ENCODE measurements at regions not wholly inside any gene's neighbourhood (a gene's known extent, or its start where the extent isn't known, plus 50 kb on each side); places are given as distances from the start of the nearest gene placed in this dataset.
"Not testable (repeated sequence)": the region's sequence is repeated elsewhere in the genome, so short reads cannot be mapped to it uniquely, and the experiment has no call there.

DNA sequence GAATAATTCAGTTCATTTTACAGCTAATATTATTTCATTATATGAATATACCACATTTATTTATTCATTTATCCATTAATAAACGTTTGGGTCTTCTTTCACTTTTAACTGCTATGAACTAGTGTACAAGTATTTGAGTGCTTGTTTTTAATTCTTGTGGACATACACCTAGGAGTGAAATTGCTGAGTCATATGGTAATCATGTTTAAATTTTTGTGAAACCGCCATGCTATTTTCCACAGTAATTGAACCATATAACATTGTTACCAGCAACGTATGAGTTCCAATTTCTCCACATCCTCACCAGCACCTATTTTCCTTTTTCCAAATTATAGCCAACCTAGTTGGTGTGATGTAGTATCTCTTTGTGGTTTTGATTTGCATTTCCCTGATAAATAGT lies 388.2 kb downstream of the MAGEE1 start:
- H3K36me3 ChIP-seq (ENCODE audit: control insufficient read depth, insufficient read depth, low read length) = no peaks in the 10 kb centered on the region
- POLR2A ChIA-PET (ENCODE audit: unreplicated experiment) = no interaction called here
- H3K4ac ChIP-seq (ENCODE audit: low read depth, low read length) = no peak overlapping the region
- in situ Hi-C loops (cut with MboI; ENCODE audit: low sequenced_read_pairs) = no loop called here
- H3K4me3 ChIP-seq (ENCODE audit: insufficient read depth, low read depth, low read length) = no peak overlapping the region
- no peaks in the 10 kb centered on the region for H3K9me3 ChIP-seq (ENCODE audit: control insufficient read depth, insufficient read depth, low read length)
- no peaks in the 10 kb centered on the region for H4K20me1 ChIP-seq (ENCODE audit: insufficient read depth, low read length)
- dilution Hi-C loops (cut with HindIII; ENCODE audit: low sequenced_read_pairs, unreplicated experiment) = no loop called here
- no peak overlapping the region for H2BK20ac ChIP-seq (ENCODE audit: low read depth, low read length)
- CTCF ChIA-PET = no interaction called here
- H3K27me3 ChIP-seq (ENCODE audit: control insufficient read depth, insufficient read depth, low read length) = no peaks in the 10 kb centered on the region
- H4K5ac ChIP-seq (ENCODE audit: low read depth, low read length) = no peak overlapping the region
- no peak overlapping the region for H3K23ac ChIP-seq (ENCODE audit: low read depth, low read length)
- H2AK5ac ChIP-seq (ENCODE audit: low read depth, low read length) = no peak overlapping the region
- H4K91ac ChIP-seq (ENCODE audit: insufficient read depth, low read depth, low read length) = no peak overlapping the region
- H3K9ac ChIP-seq (ENCODE audit: low read depth, low read length) = no peak overlapping the region
- no peaks in the 10 kb centered on the region for H3K79me1 ChIP-seq (ENCODE audit: low read depth in 1 of 2, low read length in 2 of 2)
- no CpG with 5 or more reads among the region's 3 CpGs for WGBS, 2 experiments (ENCODE audit: extremely low coverage in 2 of 2, insufficient read length in 1 of 2)
- H3K4me2 ChIP-seq (ENCODE audit: low read depth, low read length) = no peak overlapping the region
- intact Hi-C loops (cut with micrococcal nuclease) = no loop called here
- H3K4me1 ChIP-seq (ENCODE audit: control insufficient read depth, insufficient read depth, low read length) = no peaks in the 10 kb centered on the region
- no peak overlapping the region for H2BK120ac ChIP-seq (ENCODE audit: low read depth, low read length)
- ATAC-seq (ENCODE audit: low read depth) (no peak), DNase-seq (no peak)
- H4K8ac ChIP-seq (ENCODE audit: low read depth in 2 of 2, low read length in 2 of 2) = no peak overlapping the region
- H2AK9ac ChIP-seq (replicated peaks; ENCODE audit: low read depth, low read length, poor library complexity) = no peak overlapping the region
- H3K56ac ChIP-seq (ENCODE audit: extremely low read depth, insufficient read depth, low read length) = no peak overlapping the region
- H2AFZ ChIP-seq (replicated peaks; ENCODE audit: low read length, poor library complexity) = no peak overlapping the region
- H3K14ac ChIP-seq (replicated peaks; ENCODE audit: low read depth, low read length) = no peak overlapping the region
- no peak overlapping the region for H3K27ac ChIP-seq (ENCODE audit: insufficient read depth, low read length)
- no peak overlapping the region for H2BK5ac ChIP-seq (ENCODE audit: low read depth, low read length, poor library complexity, severe bottlenecking)
- no peak for TF ChIP-seq BHLHE40 (IDR thresholded peaks at IDR 0.05; ENCODE audit: low read depth, low read length)
- TF ChIP-seq MAFK (IDR thresholded peaks at IDR 0.05; ENCODE audit: low read depth, low read length) = peak; percentile 41; the same call in 1 of the 2 replicates
- TF ChIP-seq NFE2L2 (IDR thresholded peaks at IDR 0.05; ENCODE audit: low read depth, low read length) = peak; percentile 79
- no peaks in the 10 kb centered on the region for H3K9me1 ChIP-seq (ENCODE audit: insufficient read depth, low read length)
- no peak overlapping the region for H3K18ac ChIP-seq (ENCODE audit: low read depth, low read length)
- H2BK15ac ChIP-seq (ENCODE audit: low read depth, low read length) = no peak overlapping the region
- BruUV-seq (replicated peaks) = no TSS peak

DNA sequence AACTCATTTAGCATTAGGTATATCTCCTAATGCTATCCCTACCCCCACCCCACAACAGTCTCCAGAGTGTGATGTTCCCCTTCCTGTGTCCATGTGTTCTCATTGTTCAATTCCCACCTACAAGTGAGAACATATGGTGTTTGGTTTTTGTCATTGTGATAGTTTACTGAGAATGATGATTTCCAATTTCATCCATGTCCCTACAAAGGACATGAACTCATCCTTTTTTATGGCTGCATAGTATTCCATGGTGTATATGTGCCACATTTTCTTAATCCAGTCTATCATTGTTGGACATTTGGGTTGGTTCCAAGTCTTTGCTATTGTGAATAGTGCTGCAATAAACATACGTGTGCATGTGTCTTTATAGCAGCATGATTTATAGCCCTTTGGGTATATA lies 389.8 kb downstream of the MAGEE1 start:
- H2BK120ac ChIP-seq (ENCODE audit: low read depth, low read length); H3K4ac ChIP-seq (ENCODE audit: low read depth, low read length); ATAC-seq (ENCODE audit: low read depth); H2BK5ac ChIP-seq (ENCODE audit: low read depth, low read length, poor library complexity, severe bottlenecking); H3K9ac ChIP-seq (ENCODE audit: low read depth, low read length); H3K4me3 ChIP-seq (ENCODE audit: insufficient read depth, low read depth, low read length); H3K27me3 ChIP-seq (ENCODE audit: control insufficient read depth, insufficient read depth, low read length); H4K20me1 ChIP-seq (ENCODE audit: insufficient read depth, low read length); DNase-seq; H3K18ac ChIP-seq (ENCODE audit: low read depth, low read length); H2BK15ac ChIP-seq (ENCODE audit: low read depth, low read length); H3K23ac ChIP-seq (ENCODE audit: low read depth, low read length); intact Hi-C loops (cut with micrococcal nuclease); H3K9me3 ChIP-seq (ENCODE audit: control insufficient read depth, insufficient read depth, low read length); H3K14ac ChIP-seq (replicated peaks; ENCODE audit: low read depth, low read length); H3K56ac ChIP-seq (ENCODE audit: extremely low read depth, insufficient read depth, low read length); CTCF ChIA-PET; H2BK20ac ChIP-seq (ENCODE audit: low read depth, low read length); POLR2A ChIA-PET (ENCODE audit: unreplicated experiment); H4K91ac ChIP-seq (ENCODE audit: insufficient read depth, low read depth, low read length); H4K8ac ChIP-seq (ENCODE audit: low read depth in 2 of 2, low read length in 2 of 2); H2AK9ac ChIP-seq (replicated peaks; ENCODE audit: low read depth, low read length, poor library complexity); H4K5ac ChIP-seq (ENCODE audit: low read depth, low read length); H3K36me3 ChIP-seq (ENCODE audit: control insufficient read depth, insufficient read depth, low read length); H2AK5ac ChIP-seq (ENCODE audit: low read depth, low read length); H2AFZ ChIP-seq (replicated peaks; ENCODE audit: low read length, poor library complexity); dilution Hi-C loops (cut with HindIII; ENCODE audit: low sequenced_read_pairs, unreplicated experiment); BruUV-seq (replicated peaks); H3K4me1 ChIP-seq (ENCODE audit: control insufficient read depth, insufficient read depth, low read length); H3K4me2 ChIP-seq (ENCODE audit: low read depth, low read length); H3K79me1 ChIP-seq (ENCODE audit: low read depth in 1 of 2, low read length in 2 of 2); H3K9me1 ChIP-seq (ENCODE audit: insufficient read depth, low read length); in situ Hi-C loops (cut with MboI; ENCODE audit: low sequenced_read_pairs); H3K27ac ChIP-seq (ENCODE audit: insufficient read depth, low read length): not testable (repeated sequence)
- no CpG with 5 or more reads among the region's 1 CpG for WGBS, 2 experiments (ENCODE audit: extremely low coverage in 2 of 2, insufficient read length in 1 of 2)

All from IMR-90 (cell line).